Islet of Langerhans (tissue), 1 donor: ENCODE measurements at regions not wholly inside any gene's neighbourhood (a gene's known extent, or its start where the extent isn't known, plus 50 kb on each side); places are given as distances from the start of the nearest gene placed in this dataset.
"Not testable (repeated sequence)": the region's sequence is repeated elsewhere in the genome, so short reads cannot be mapped to it uniquely, and the experiment has no call there.

ENCODE experiments used
- FAIRE-seq: peaks from one replicate; lab custom pipeline; 2011; peaks lifted over from hg19 to GRCh38; lab: Jason Lieb, UNC

DNA sequence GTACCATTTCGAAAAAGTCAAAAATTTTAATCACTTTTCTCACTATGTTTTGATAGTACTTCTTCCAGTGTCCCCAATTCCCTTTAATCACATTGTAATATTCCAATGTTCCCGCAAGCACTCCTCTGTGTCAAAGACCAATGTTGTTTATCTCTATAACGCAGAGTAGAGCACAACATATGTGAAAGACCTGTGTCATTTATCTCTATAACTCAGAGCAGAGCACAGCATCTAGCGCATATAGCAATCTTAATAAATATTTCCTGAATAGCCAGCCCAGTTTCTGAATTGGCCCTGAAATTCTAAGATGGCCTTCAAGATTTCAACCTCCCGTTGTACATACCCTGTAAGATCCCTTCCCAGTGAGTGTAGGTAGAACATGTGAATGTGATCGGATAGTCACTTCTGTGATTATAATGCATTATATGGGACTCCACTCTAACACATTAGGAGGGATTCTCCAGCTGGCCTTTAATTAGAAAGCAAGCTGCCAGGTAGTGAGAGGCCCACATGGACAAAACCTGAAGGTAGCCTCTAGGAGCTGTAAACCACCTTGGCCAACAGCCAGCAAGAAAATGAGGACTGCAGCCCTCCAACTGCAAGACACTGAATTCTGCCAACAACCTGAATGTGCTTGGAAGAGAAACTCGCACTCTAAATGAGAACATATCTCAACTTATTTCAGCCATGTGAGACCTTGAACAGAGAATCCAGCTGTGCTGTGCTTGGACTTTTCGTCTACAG is 238.8 kb upstream of the SYT10 start:
- no peak for FAIRE-seq

DNA sequence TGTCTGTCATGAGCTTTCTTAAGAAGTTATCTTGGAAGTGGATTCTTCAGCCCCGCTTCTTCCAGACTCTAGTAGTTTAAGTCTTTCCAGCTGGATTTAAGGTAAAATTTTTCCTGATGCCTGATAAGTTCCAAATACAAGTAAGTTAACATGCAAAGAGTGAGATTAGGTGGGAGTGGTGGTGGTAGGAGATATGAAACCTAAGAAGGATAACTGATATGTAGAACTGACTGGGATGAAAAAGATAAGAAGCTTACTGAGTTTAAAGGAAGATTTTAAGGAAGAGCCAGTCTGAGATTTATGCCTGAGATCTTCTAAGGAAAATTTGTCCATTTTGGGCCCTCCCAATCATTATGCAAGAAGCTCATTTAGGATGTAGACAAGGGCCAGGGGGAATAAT is 250.9 kb upstream of the SYT10 start:
- FAIRE-seq, result no peak

DNA sequence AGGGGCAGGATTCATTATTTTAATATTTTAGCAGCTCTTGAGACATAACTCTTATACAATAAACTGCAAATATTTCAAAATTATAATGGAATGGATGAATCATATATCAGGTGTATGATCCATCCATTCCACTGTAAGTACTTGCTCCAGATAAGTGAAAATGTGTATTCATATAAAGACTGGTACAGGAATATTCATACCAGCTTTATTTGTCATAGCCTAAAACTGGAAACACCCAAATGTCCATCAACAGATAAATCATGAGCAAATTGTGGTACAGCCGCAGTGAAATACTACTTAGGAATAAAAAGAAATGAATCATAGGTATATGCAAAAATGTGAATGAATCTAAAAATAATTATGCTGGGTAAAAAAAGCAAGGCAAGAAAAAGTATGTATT is 263.6 kb upstream of the SYT10 start:
- no peak for FAIRE-seq

DNA sequence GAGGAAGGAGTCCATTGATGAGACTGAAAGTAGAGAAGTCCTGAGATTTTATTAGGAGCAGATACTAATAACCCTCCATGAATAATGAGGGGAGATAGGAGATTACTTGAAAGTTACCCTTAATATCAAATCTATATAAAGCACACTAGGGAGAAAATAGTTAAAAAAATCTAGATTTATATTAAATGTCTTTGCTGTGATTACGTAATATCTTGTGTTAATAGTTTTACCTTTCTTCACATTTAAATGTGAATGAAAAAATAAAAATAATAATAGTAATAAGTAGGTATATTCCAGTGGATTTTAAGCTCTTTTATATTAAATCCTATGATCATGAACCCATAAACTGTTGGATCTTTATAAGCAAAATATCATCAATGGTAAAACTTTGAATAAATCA is 267.3 kb upstream of the SYT10 start:
- no peak for FAIRE-seq

DNA sequence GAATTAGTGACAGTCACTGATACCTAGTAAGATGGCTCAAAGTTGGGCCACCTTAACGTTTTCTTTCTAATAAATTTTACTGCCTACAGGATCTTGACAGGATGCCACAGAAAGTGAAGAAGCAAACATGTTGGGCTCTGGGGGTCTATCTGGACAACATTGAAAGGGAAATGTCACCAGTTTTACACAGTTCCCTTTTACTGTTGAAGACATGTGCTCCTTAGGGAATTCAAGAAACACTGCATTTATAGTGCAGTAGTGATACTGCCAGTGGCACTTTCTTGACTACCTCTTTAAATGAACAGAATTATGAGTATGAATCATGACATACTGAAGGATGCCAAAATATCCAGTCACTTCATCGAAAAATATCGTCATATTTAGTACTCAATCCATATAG is 269.3 kb upstream of the SYT10 start:
- no peak for FAIRE-seq

DNA sequence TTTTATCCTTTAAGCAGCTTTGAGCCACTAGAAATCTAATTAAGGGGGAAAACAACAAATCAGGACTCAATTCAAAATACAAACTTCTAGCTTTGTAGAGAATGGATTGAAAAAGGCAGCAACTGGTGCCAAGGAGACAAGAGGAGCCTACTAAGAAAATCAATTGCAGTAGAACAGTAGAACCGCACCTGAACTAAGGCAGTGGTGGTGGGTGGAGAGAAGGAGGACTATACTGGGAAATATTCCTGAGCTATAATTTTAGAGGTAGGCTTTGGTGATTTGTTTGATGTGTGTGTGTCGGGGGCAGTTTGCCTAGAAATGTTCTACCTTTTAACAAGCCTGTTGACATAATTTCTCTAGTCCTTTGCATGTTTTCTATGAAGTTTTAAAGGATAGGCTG is 270.9 kb upstream of the SYT10 start:
- FAIRE-seq, result no peak

DNA sequence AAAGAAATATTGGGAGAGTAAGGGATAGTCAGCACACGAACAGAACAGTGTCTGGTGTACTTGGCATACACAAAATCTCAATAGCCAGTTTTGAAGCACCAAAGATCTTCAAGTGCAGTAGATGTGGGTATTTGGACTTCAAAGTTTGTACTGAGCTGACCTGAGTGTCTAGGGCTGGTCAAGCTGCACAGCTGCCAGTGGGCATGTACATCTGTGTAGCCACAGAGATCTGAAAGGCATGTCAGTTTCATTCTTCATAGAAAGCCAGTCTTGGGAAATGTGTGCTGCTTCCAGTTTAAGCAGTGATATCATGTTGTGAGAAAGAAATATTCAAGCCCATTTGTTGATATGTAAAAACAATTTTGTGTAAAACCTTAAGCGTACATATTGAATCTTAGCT is 279.0 kb upstream of the SYT10 start:
- no peak for FAIRE-seq

DNA sequence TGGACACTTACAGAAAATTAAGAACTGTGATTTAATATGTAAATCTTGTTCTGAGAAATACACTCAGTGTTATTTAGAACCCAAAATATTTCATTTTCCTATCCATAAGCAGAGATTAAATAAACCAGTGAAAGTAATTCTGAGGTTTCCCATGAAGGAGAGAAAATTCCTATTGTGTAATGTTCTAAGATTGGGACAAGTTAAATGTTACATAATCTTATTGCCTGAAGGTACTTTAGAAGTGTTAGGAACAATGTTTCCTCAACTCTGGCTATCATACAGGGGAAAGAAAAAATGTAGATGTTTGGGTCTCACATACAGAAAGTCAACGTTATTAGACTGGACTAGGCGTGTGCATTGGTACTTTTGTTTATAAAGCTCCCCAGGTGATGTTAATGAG is 281.9 kb upstream of the SYT10 start:
- FAIRE-seq, result no peak

DNA sequence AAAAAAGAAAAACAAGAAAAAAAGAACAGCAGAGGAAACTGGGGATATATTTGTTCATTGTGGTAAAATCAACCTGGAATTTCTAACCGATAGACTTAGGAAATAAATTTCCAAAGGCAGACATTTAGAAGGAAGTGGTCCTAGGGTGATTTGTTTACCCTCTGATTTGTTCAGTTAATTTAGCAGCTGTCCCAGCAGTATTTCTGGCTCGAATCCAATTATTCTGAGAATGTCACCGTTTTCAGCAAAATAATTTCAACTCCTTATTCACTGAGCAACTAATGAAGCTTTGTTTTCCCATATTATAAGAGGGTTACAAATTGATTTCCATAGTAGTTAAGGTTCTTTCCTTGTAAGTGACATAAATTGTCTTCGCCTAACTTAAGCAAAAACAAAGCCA is 285.2 kb upstream of the SYT10 start:
- no peak for FAIRE-seq

DNA sequence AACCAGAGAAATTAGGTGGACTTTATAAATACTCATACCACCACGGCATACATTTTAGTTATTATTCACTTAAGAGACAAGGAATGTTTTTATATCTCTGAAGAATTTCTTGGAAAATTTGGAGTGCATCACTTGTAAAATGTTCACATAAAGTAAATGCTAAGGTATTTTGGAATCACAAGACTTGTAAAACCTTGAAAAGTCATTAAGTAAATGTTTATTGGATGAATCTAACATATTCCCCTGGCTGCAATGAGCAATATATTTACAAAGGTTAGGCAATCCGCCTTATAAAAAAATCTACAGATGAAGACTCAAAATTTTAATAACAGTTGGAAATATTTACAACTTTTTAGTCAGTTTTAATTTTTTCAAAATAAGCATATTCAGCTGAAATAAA is 287.4 kb upstream of the ALG10 start:
- no peak for FAIRE-seq

DNA sequence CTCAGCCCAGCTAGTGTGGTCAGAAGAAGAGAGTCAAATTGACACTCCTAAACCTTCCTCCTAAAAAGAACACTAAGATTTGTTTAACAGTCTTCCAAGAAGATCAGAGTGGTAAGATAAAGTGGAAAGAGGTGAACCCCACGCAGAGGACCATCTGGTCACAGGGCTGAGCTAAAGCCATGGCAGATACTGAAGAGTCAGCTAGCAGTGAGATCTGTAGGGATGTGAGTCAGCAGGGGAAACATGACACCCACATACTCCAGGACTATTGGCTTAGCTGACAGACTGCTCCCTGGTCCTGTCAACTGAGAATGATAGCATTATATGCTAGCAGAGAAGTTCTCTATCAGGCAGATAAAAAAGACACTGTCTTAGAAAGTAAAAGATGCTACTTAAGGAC is 269.4 kb upstream of the ALG10 start:
- FAIRE-seq, result no peak

DNA sequence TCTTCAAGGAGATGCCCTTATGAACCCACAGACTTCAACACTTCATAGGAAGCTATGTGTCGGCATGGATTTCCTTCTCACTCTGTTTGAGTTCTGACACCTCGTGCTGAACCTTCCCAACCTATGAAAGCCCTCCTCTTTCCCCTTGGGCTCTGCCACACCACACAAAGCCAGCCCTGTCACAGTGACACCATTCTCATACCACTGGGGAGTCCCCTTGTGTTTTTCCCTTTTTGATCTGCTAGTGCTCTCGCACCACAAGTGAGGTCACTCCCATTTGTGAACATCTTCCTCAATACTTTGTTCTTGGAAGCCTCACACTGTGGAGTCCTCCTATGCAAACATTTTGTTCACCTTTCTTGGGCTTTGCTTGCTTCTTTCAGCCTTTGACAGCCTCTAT is 264.6 kb upstream of the ALG10 start:
- no peak for FAIRE-seq

DNA sequence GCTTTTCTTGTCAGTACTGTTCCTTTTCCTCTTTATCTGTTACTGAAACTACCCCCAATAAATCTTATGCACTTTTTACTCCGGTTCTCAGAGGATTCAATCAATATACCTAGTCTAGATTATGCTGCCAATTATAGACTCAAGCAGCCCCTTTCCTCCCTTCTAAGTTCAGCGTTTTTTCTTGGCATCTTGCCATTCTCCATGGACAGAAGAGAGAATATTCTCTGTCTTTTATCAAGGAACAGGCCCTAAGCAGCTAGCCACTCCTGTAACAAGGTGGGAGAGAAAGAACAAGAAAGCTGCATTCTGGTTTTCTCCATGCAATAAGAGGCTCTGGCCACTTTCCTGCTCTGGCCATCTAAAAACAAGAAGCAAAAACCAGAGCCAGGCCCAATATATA is 263.0 kb upstream of the ALG10 start:
- FAIRE-seq, result no peak

DNA sequence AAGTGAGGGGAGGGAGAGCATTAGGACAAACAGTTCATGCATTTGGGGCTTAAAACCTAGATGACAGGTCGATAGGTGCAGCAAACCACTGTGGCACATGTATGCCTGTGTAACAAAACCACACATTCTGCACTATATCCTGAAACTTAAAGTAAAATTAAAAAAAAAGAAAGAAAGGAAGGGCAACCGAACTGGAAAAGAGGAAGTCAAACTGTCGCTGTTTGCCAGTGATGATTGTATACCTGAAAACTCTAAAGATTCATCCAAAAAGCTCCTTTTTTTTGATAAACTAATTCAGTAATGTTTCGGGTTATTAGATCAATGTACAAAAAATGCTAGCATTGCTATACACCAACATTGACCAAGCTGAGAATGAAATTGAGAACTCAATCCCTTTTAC is 259.0 kb upstream of the ALG10 start:
- FAIRE-seq, result no peak

DNA sequence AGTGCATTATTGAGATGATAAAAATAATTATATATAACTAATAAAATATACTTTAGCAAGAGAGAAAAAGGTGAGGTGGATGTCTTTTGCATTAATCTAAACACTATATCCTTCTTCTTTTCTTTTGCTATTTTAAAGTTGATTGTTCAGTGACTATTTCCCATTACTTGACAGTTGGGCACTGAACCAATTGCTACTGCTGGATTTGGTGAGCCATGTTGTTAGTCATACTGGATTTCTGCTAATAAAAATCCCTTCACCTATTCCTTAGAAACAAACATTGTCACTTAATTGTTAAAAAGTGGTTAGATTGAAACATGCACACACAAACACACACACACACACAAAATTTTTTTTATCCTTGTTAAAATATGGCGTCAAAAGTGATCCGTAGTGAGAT is 251.6 kb upstream of the ALG10 start:
- no peak for FAIRE-seq

DNA sequence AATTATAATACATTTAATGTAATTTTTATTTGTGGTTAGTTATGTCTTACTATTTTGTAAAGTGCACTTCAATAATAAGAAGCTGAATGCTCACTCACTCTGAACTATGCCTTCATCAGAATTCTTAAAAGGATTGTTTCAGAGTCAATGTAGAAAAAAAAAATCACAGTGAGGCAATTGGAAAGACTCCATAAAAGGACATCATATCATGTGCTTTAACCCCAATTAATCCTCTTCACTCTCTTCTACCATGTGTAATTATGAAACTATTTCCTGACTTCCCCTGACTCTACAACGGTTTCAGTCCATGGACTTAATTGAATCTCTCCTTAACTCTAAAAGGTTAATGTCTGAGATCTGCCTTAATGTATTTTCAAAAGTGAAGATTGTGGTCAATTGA is 250.4 kb upstream of the ALG10 start:
- no peak for FAIRE-seq

DNA sequence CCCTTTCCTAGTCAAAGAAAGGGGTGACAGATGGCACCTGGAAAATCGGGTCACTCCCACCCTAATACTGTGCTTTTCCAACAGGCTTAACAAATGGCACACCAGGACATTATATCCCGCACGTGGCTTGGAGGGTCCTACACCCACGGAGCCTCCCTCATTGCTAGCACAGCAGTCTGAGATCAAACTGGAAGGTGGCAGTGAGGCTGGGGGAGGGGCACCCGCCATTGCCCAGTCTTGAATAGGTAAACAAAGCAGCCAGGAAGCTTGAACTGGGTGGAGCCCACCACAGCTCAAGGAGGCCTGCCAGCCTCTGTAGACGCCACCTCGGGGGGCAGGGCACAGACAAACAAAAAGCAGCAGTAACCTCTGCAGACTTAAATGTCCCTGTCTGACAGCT is 249.2 kb upstream of the ALG10 start:
- FAIRE-seq, result not testable (repeated sequence)

DNA sequence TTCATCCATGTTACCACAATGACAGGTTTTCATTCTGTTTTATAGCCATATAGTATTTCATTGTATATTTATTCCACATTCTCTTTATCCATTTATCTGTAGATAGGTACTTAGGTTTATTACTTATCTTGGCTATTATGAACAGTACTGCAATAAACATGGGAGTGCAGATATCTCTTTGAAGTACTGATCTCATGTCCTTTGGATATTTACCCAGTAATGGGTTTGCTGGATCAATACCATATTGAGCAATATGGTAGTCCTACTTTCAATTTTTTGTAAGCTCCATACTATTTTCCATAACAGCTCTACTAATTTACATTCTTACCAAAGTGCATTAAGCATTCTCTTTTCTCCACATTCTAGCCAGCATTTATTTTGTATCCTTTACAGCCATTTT is 235.8 kb upstream of the ALG10 start:
- FAIRE-seq, result no peak

DNA sequence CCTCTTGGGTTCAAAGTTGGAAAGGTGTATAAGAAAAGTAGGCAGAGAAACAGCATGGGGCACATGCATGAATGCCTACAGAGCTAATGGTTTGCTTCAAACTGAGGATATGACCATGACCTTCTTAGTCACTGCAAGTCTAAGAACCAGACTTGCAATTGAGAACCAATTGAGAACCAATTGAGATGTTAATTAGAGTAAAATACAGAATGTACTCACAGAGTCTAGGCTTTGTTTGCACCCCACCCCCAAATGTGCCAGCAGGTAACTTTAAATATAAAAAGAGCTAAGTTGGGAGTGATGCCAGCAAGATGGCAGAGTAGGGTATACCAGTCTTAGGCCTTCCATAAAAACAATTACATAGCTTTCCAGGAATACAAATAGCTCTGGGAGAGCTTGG is 227.3 kb upstream of the ALG10 start:
- FAIRE-seq, result no peak

DNA sequence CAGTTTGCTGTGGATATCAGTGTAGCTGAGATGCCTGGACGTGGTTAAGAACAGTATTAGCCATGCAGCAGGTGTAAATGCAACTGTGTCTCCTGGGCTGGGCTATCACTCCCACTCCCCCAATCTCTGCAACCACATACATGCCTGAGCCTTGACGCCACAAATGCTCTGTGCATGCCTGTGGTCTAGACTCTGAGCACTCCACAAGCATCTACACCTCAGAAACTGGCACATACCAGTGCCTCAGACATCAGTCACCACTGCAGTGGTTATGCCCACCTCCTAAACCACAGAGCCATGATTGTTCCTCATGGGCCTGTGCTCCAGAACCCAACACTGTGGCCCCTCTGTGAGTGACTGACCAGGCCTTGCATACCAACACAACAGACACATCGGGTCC is 226.8 kb upstream of the ALG10 start:
- FAIRE-seq, result no peak

DNA sequence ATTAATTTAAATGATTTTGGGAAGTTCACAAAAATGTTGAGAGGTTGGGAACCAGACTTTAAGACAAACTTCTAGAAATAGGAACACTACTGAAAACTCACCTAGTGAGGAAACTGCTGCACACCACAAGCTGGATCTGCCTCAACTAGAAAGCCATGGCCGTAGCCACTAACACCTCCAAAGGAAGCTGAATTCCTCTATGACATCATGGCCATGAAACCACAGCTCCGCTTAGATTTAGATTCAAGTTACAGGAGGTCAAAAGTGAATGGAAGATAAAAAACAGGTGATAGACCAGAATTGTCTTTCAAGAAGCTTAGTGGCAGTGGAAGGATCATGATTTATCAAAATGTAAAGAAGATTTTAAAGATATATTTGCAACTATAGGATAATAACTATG is 208.8 kb upstream of the ALG10 start:
- FAIRE-seq, result no peak

DNA sequence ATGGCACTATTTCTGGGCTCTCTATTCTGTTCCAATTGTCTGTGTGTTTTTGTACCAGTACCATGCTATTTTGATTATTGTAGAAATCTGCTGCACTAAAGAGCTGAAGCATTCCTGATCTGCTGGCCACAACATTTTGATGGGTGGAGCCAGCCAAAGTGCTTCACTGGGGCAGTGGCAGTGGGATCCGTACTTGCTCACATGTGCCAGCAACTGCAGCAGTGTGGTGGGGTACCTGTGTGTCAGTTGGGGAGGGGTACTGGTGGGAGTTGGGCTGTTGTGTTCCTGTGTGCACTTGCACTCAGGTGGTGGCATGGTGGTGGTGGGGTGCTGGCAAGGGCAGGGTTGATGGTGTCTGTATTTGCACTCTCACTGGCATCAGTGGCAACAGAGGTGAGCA is 204.6 kb upstream of the ALG10 start:
- FAIRE-seq, result no peak

DNA sequence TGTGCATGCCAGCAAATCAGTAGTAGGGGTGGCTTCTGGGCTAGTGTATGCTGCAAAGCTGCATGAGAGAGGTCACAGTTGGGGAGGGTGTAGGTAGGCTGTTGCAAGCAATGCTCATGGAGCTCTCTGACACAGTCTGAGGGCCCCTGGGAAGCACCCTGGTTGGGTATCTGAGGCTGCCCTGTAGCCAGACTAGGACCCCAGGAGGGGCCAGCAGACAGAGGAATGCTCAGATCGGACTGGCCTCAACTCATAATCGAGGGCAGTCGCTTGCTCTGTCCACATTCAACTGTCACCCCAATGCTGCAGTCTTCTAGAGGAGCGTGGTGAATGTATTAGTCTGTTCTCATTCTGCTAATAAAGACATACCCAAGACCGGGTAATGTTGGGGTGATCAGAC is 204.0 kb upstream of the ALG10 start:
- FAIRE-seq, result no peak

DNA sequence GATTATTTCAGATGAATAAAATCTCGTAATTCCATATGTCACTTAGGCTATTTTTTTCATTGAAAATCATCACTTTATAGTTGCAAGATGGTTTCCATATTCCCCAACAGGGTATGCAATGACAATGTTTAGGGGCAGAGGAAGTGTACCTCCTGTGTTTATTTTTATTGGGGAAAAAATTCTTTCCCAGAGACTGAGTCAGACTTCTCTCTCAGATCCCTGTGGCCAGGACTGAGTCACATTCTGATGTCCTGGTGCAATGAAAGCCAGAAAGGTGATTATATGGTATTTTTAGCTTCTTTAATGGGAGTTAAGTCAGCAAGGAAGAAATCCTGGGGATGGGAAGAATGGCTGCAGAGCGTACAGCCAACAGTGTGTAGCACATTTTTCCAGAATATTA is 196.9 kb upstream of the ALG10 start:
- no peak for FAIRE-seq

DNA sequence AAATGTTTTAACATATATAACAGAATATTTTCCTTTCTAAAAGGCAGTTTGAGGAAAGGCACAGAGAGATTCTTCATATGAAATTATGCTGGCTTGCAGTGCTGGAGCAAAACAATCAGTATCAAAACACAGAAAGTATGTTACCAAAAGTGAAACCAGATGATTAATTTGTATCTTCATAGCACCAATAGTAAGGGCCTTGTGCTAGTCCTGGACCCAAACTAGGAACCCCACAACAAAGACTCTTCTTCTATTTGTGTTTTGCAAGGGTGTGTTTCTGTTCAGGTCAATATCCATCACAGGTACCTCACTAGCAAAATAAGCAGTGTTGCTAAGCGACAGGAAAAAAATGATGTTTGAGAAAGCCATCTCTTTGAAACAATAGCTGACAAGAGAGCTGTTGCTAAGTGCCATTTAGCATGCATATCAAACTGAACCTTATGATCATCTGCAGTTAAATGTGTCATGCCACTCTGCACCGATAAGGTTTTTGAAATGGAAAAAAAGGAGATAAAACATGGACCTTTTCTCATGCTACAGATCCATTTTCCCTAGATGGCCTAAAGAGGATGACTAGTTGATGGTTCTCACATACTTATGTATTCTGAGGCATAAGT is 196.2 kb upstream of the ALG10 start:
- FAIRE-seq, result peak; percentile 92
